ENCODE measurements at regions not wholly inside any gene's neighbourhood (a gene's known extent, or its start where the extent isn't known, plus 50 kb on each side); places are given as distances from the start of the nearest gene placed in this dataset.

- TF ChIP-seq CTCF (IDR thresholded peaks at IDR 0.05): no peak
- TF ChIP-seq EZH2 (IDR thresholded peaks at IDR 0.05; ENCODE audit: borderline replicate concordance, insufficient read depth, low read depth, low read length, poor library complexity, severe bottlenecking): no peak
These were observed 143.7 kb downstream of the SNX19 start for GRCh38 chr11:130772266-130773227.

Data from B cell (primary cell).